ENCODE measurements at regions not wholly inside any gene's neighbourhood (a gene's known extent, or its start where the extent isn't known, plus 50 kb on each side); places are given as distances from the start of the nearest gene placed in this dataset.

- no peak for DNase-seq (ENCODE audit: low read depth in 2 of 2)
Measured at GRCh38 chr7:116447436-116447835, 52.1 kb upstream of the CAV2 start.

GRCh38 chr7:116447966-116448839 lies 51.3 kb upstream of the CAV2 start:
- no peak for DNase-seq (ENCODE audit: low read depth in 2 of 2)

GRCh38 chr7:116449441-116449840 lies 50.1 kb upstream of the CAV2 start:
- DNase-seq (ENCODE audit: low read depth in 2 of 2), result no peak

Measured in stimulated activated CD8-positive, alpha-beta memory T cell treated with anti-CD3 and anti-CD28 coated beads, Interleukin-15, amount 100 ng/mL, for 48 hours (primary cell).